HG03039 (cell line): ENCODE measurements at regions not wholly inside any gene's neighbourhood (a gene's known extent, or its start where the extent isn't known, plus 50 kb on each side); places are given as distances from the start of the nearest gene placed in this dataset.

Source experiments
- ATAC-seq: cut with Tn5 transposase; IDR thresholded peaks from one replicate; pipeline ENCODE4 v1.9.1; 2021; ENCODE audit warnings: mild to moderate bottlenecking, moderate library complexity; ENCODE audit not compliant: unreplicated experiment

- no peak for ATAC-seq
These were observed 95.8 kb downstream of the BANF2 start for GRCh38 chr20:17795501-17796071.

GRCh38 chr20:17795003-17795402 lies 95.2 kb downstream of the BANF2 start:
- ATAC-seq = no peak

DNA sequence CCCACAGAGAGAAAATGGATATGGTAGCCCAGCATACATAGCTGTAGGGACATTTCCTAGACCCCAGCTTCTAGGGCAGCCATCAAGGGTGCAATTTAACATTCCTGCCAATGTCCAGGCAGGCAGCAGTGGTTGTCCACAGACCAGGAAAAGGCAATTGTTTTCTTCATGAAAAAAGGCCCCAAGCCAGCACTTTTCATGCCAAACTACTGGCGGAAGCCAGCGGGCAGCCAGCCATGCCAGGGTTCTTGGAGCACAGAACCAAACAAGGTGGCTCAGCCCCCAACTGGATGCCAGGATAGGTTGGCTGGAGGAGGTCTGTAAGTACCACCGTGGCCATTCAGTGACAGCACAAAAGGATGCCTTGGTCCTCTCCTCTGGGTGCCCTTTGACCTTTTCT lies 94.6 kb downstream of the BANF2 start:
- ATAC-seq = no peak

DNA sequence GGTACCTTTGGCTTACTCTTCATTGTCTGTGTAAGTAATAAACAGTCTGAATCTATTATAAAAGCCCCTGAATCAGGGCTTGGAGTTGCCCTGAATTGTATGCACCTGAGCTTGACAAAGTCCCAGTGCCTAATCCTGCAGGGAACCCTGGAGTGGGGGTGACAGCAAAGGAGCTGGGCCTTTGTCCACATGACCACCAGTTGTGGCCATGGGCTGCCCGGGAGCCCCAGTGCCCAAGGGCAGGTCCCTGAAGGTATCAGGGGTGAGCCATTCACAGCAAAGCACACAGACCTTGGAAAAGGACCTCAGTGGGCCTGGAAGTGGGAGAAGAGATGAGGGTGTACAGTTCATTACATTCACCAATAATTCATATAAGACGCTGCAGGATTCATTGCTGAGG lies 94.2 kb downstream of the BANF2 start:
- no peak for ATAC-seq

DNA sequence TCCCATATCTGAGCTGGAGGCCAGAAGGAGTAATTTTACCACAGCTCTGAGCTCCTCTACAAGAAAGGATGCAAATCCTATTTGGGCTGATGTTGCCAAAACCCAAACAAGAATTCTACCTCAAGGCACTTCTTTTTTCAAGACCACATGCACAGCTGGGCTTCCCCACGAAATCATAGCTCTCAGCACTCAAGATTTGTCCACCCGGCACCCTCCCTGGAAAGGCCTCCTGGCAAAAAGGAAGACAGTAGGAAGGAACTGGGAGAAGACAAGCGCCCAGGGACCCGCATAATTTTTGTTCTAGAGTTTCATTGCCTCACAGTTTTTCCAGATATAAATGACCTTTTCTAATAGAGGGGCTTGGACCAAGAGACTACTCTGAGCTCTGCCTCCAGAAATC lies 90.5 kb downstream of the BANF2 start:
- no peak for ATAC-seq

GRCh38 chr20:17787816-17788215 lies 88.0 kb downstream of the BANF2 start:
- no peak for ATAC-seq

GRCh38 chr20:17786221-17786718 lies 86.5 kb downstream of the BANF2 start:
- no peak for ATAC-seq
